ENCODE measurements at regions not wholly inside any gene's neighbourhood (a gene's known extent, or its start where the extent isn't known, plus 50 kb on each side); places are given as distances from the start of the nearest gene placed in this dataset.

DNA sequence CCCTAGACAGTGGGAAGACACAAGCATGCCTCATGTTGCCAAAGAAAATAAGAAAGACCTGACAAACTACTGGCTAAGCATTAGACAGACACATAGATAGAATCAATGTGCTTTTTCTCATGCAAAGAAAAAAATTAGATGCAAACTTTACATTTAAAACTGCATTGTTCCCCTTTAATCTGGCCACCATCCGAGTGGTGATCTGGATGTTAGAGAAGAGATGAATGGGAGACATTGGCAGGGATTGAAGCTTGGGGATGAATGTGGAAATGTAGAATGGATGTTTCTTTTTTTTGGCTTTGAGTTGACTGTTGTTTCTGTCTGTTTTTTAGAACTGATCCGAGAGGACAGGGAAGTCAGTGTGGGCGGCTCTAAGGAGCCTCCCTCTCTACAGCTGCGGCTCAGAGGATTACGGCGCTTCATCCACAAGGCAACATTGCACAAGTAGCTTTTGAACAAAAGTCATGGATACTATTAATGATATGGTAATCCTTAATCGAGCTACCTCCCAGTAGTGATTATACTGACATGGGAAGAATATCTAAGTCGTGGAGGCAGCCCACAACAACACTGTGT, 53.0 kb downstream of the HELT start:
- DNase-seq = no peak

DNA sequence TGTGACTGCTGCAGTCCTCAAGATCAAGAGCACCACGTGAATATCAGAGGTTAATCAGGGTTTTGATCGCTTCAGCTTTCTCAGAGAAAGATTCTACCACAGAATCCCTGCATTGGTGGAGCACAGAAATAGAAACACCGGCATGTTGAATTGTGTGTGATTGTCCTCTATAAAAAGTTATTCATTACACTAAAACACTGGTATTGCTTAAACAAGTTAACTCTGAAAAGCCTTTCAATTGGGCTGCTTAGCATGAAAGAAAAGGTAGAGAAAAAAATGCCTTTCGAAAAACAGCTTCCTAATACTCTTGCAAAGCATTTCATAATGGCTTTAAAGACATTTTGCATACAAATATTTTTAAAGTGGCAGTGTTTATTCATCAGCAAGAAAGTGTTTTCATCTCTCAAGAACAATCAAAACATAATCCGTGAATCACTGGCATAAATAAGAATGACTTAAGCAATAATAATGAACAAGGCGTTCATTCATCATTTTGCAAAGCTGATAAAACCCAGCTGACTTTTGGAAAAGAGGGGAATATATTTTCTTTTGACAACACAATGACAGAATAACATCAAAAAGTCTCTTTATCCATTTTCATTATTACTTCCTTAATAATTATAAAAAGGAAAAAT, 61.1 kb downstream of the HELT start:
- DNase-seq = no peak

DNA sequence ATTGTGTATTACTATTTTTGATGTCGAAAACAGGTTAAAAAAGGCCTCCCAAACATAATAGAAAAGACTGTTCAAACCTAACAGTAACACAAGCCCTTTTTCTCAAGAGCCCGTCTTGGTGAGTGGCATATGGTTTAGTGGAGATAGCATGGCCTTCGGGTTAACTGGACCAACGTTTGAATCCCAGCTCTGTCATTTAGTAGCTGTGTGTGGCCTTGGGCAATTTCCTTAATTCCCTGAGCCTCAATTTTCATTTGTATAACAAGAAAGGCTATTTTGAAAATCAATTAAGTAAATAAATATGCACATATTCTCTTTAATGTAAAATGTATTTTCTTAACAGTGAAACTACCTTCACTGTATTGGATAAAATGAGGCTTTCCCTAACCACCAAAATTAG, 62.3 kb downstream of the HELT start:
- DNase-seq = no peak

DNA sequence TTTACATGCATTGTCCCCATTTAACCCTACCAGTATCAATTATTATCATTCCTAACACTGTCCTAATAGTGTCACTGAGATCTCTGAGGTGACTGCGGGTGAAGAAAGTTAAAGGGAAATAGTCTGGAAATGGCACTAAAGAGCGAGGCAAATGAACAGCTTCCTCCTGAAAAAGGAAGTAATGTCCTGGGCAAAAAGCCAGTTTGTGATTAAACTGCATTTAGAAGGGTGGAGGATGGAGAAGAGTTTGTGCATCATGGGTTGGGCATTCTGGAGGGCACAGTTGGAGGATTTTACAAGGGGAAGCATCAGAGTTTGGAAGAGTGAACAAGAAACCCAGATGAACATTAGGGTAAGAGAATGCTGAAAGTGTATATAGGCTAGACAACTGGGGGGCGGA, 60.5 kb upstream of the SLC25A4 start:
- peak; percentile 63 to 69 (median 67) for DNase-seq

DNA sequence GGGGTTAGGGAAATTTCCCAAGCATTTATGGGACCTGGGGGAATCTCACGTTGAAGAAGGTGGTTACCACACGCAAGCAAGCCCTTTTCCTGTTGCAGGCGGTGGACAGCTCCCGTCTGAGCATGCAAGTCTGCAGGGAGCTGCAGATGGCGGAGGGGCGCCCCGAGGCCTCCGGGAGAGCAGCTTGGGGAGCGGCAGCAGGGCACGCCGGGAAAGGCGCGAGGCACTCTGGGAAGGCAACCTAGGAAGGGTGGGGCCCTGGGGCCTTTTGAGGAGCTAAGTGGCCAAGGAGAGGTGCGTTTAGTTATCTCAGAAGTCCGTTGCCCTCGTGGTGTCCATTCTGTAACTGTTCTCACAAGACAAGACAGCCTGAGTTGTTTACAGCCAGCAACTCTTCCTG, 57.0 kb upstream of the SLC25A4 start:
- no peak for DNase-seq

DNA sequence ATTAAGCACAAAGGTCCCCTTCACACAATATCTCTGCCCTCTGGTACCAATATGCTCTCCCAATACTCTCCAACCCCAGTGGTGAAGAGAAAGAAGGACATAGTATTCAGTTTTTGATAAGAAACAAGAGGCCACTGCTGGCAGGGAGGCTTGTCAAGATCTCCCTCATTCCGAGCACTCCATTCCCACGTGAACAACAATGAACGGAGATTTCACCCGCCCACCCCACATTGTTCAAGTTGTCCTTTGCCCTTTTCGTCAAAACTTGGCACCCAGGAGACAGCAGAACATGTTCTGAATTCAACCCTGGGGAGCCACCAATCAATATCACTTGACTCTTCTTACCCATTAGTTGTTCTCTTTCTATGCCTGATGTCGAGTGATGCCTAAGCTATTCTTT, 54.2 kb upstream of the SLC25A4 start:
- DNase-seq = no peak

DNA sequence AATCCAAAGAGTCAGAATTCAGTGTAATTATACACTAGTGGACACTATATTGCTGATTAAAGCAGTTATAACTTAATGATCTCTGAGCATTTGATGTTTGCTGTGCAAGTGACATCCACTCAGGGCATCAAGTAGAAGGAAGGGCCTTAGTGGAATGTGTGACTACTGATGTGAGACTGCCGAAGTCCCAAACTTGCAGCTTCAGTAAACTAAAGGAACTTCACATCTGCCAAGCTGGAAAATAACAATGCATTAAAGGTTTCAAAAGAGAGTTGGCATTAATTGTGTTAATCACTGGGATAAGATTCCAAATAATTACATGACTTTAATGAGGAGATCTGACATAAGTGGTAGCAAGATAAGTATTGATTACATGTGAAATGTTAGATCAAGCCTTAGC, 52.5 kb upstream of the SLC25A4 start:
- no peak for DNase-seq

DNA sequence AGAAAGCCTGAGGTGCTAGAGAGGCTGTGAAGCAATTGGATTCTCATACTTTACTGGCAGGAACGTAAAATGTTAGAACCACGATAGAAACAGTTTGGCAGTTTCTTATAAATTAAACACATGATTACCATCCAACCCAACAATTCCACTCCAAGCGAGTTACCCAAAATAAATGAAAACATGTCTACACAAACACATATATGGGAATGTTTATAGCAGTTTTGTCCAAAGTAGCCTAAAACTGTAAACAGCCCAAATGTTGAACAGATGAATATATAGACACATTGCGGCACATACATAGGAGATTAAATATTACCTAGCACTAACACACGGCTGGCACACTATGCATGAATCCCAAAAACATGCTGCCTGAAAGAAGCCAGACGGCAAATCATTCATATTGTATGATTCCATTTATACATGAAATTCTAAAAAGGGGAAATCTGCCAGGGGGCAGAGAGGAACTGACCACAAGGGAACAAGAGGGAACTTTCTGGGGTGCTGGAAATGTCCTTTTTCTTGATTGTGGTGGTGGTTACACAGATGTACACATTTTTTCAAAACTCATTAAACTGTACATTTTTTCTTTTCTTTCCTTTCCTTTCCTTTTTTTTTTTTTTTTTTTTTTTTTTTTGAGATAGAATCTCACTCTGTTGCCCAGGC, 50.4 kb upstream of the SLC25A4 start:
- DNase-seq = peak; percentile 37 to 57 (median 47)
